OCI-LY3 (cell line): ENCODE measurements at regions not wholly inside any gene's neighbourhood (a gene's known extent, or its start where the extent isn't known, plus 50 kb on each side); places are given as distances from the start of the nearest gene placed in this dataset.

Source experiments
- EZH2phosphoT487 ChIP-seq: fragments of 200-600 bp; shearing (Covaris generic); IDR thresholded peaks from 2 replicates; pipeline ENCODE4 v1.6.1; 2018; ENCODE audit warnings: antibody characterized with exemption, mixed run types, low read depth
- TF ChIP-seq, protein P1 (sequence below): fragments of 200-600, 300-600 bp; sonication (generic); IDR thresholded peaks from 2 replicates; pipeline ENCODE4 v1.5.1; 2014; ENCODE audit warnings: antibody characterized with exemption, low read length, low read depth

DNA sequence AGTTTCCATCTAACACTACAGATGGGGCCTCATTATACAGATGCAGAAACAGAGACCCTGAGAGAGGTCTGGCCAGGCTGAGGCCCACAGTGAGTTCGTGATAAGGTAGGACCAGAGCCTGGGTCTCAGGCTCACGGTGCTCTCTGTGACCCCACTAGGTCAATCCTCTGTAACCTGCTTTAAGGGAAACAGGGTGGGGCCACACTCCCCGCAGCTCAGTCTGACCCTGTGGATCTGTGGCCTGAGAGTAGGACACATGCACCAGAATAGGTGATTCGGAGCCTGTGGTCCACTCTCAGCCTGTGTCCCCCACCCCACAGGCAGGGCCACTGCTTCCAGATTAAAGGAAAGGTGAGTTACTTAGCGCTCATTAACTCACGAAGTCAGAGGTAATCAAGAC lies 137.8 kb upstream of the FAM20C start:
- TF ChIP-seq, protein P1, sequence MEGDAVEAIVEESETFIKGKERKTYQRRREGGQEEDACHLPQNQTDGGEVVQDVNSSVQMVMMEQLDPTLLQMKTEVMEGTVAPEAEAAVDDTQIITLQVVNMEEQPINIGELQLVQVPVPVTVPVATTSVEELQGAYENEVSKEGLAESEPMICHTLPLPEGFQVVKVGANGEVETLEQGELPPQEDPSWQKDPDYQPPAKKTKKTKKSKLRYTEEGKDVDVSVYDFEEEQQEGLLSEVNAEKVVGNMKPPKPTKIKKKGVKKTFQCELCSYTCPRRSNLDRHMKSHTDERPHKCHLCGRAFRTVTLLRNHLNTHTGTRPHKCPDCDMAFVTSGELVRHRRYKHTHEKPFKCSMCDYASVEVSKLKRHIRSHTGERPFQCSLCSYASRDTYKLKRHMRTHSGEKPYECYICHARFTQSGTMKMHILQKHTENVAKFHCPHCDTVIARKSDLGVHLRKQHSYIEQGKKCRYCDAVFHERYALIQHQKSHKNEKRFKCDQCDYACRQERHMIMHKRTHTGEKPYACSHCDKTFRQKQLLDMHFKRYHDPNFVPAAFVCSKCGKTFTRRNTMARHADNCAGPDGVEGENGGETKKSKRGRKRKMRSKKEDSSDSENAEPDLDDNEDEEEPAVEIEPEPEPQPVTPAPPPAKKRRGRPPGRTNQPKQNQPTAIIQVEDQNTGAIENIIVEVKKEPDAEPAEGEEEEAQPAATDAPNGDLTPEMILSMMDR: no peak
- no peak for TF ChIP-seq EZH2phosphoT487
